ENCODE measurements at regions not wholly inside any gene's neighbourhood (a gene's known extent, or its start where the extent isn't known, plus 50 kb on each side); places are given as distances from the start of the nearest gene placed in this dataset.

DNA sequence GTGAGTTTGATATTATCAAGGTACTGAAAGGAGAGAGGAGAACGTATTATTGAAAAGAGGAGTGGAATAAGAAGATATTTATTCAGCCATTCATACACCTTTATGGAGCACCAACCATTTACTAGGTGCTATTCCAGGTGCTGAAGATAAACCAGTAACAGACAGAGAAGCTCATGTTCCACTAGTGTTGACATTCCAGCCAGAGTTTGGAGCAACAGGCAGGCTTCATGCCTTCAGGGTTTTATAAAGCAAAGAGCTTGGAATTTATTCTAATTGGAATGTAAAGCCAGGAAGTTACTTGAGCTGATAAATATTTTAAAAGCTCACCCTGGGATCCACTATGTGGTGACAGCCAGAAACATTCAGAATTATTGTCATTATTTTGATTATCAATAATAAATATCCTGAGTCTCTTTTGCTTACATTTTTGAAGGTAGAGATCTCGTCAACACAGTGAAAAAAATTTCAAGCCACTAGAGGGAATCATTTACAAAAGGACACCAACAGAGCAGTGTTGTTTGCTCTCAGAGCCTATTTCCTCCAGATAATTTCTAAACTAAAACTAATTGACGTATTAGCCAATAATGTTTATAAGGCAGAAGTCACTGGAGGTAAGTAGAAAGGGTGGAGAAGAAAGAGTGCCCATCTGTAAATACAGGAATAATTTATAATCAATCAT, 172.0 kb downstream of the KCNA4 start:
- H3K4me2 ChIP-seq, result no peak overlapping the region
- H3K36me3 ChIP-seq (replicated peaks in 1 of 2; ENCODE audit: control insufficient read depth in 1 of 2, insufficient read depth in 2 of 2, low read length in 1 of 2), result no peaks in the 10 kb centered on the region
- H3K9me2 ChIP-seq, result no peaks in the 10 kb centered on the region
- H3K79me2 ChIP-seq (ENCODE audit: insufficient read depth), result no peaks in the 10 kb centered on the region
- H3K9ac ChIP-seq, result no peak overlapping the region
- TF ChIP-seq TAF1 (IDR thresholded peaks at IDR 0.05; ENCODE audit: borderline replicate concordance, low read depth, low read length) (no peak), FOXM1 (IDR thresholded peaks at IDR 0.05; ENCODE audit: low read depth) (no peak), GATA2 (CRISPR knock-in tag; IDR thresholded peaks at IDR 0.05) (no peak), RXRA (IDR thresholded peaks at IDR 0.05; ENCODE audit: borderline replicate concordance, low read depth) (no peak), SMC3 (IDR thresholded peaks at IDR 0.05; ENCODE audit: low read depth, low read length) (no peak), ELF1 (IDR thresholded peaks at IDR 0.05) (no peak), EP300 (IDR thresholded peaks at IDR 0.05; ENCODE audit: borderline replicate concordance in 1 of 2, low read depth in 1 of 2, low read length in 1 of 2) (no peak), POLR2AphosphoS5 (IDR thresholded peaks at IDR 0.05; ENCODE audit: low read depth, low read length) (no peak)
- TF ChIP-seq, protein P1, sequence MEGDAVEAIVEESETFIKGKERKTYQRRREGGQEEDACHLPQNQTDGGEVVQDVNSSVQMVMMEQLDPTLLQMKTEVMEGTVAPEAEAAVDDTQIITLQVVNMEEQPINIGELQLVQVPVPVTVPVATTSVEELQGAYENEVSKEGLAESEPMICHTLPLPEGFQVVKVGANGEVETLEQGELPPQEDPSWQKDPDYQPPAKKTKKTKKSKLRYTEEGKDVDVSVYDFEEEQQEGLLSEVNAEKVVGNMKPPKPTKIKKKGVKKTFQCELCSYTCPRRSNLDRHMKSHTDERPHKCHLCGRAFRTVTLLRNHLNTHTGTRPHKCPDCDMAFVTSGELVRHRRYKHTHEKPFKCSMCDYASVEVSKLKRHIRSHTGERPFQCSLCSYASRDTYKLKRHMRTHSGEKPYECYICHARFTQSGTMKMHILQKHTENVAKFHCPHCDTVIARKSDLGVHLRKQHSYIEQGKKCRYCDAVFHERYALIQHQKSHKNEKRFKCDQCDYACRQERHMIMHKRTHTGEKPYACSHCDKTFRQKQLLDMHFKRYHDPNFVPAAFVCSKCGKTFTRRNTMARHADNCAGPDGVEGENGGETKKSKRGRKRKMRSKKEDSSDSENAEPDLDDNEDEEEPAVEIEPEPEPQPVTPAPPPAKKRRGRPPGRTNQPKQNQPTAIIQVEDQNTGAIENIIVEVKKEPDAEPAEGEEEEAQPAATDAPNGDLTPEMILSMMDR (IDR thresholded peaks at IDR 0.05), result no peak
- H4K20me1 ChIP-seq (ENCODE audit: insufficient read depth), result no peaks in the 10 kb centered on the region
- POLR2A ChIA-PET, result no interaction called here
- CTCF ChIA-PET, result no interaction called here
- no peak overlapping the region for H3K27ac ChIP-seq (ENCODE audit: low read depth in 2 of 2, low read length in 1 of 2)
- H3K4me3 ChIP-seq (ENCODE audit: low read depth in 2 of 2, low read length in 1 of 2), result no peak overlapping the region
- under 1% methylated on average over 3 of the region's 3 CpGs for WGBS (ENCODE audit: low lambda C conversion rate)
- H3K9me3 ChIP-seq, result no peaks in the 10 kb centered on the region
- DNase-seq, result no peak
- H2AFZ ChIP-seq (ENCODE audit: low read depth), result no peak overlapping the region
- H3K27me3 ChIP-seq (ENCODE audit: insufficient read depth), result no peaks in the 10 kb centered on the region
- no peaks in the 10 kb centered on the region for H3K4me1 ChIP-seq (ENCODE audit: control insufficient read depth in 1 of 2, insufficient read depth in 2 of 2, low read depth in 1 of 2, low read length in 1 of 2)
- H3F3A ChIP-seq (replicated peaks; ENCODE audit: insufficient read depth), result no peaks in the 10 kb centered on the region

DNA sequence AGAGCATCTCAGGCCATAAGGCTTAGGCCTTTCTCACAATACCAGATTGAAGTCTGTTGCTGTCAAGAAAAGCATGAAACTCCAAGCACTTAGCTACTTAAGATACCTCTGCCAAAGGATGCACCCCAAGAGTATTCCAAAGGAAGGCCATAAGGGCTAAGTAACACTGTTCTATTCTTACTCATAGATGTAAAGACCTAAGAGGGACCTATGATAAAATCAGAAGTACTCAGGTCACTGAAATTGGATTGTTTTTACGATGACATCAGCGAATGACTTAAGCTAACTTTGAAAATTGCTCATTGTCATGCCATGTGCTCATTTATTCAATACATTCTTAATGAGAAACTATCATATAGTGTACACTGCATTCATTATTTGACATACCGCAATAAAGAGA, 172.8 kb downstream of the KCNA4 start:
- Histone ChIP-seq H3K27me3 (ENCODE audit: insufficient read depth) (no peaks in the 10 kb centered on the region), H4K20me1 (ENCODE audit: insufficient read depth) (no peaks in the 10 kb centered on the region), H2AFZ (ENCODE audit: low read depth) (no peak overlapping the region), H3K4me1 (ENCODE audit: control insufficient read depth in 1 of 2, insufficient read depth in 2 of 2, low read depth in 1 of 2, low read length in 1 of 2) (no peaks in the 10 kb centered on the region), H3K9me3 (no peaks in the 10 kb centered on the region), H3K9ac (no peak overlapping the region), H3K36me3 (replicated peaks in 1 of 2; ENCODE audit: control insufficient read depth in 1 of 2, insufficient read depth in 2 of 2, low read length in 1 of 2) (no peaks in the 10 kb centered on the region), H3K4me2 (no peak overlapping the region), H3K27ac (ENCODE audit: low read depth in 2 of 2, low read length in 1 of 2) (no peak overlapping the region), H3K9me2 (no peaks in the 10 kb centered on the region), H3K4me3 (ENCODE audit: low read depth in 2 of 2, low read length in 1 of 2) (no peak overlapping the region), H3F3A (replicated peaks; ENCODE audit: insufficient read depth) (no peaks in the 10 kb centered on the region), H3K79me2 (ENCODE audit: insufficient read depth) (no peaks in the 10 kb centered on the region)
- TF ChIP-seq, protein P2, sequence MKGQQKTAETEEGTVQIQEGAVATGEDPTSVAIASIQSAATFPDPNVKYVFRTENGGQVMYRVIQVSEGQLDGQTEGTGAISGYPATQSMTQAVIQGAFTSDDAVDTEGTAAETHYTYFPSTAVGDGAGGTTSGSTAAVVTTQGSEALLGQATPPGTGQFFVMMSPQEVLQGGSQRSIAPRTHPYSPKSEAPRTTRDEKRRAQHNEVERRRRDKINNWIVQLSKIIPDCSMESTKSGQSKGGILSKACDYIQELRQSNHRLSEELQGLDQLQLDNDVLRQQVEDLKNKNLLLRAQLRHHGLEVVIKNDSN (IDR thresholded peaks at IDR 0.05; ENCODE audit: borderline replicate concordance, low read depth), result no peak
- no peak for TF ChIP-seq GATA2 (CRISPR knock-in tag; IDR thresholded peaks at IDR 0.05)
- TF ChIP-seq FOXJ3 (CRISPR knock-in tag; IDR thresholded peaks at IDR 0.05), result no peak
- TF ChIP-seq RFX5 (IDR thresholded peaks at IDR 0.05; ENCODE audit: low read length), result no peak
- TF ChIP-seq, protein P3, sequence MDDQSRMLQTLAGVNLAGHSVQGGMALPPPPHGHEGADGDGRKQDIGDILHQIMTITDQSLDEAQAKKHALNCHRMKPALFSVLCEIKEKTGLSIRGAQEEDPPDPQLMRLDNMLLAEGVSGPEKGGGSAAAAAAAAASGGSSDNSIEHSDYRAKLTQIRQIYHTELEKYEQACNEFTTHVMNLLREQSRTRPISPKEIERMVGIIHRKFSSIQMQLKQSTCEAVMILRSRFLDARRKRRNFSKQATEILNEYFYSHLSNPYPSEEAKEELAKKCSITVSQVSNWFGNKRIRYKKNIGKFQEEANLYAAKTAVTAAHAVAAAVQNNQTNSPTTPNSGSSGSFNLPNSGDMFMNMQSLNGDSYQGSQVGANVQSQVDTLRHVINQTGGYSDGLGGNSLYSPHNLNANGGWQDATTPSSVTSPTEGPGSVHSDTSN (IDR thresholded peaks at IDR 0.05), result no peak
- no peak for TF ChIP-seq NRF1 (IDR thresholded peaks at IDR 0.05; ENCODE audit: low read depth, low read length)
- no peak for TF ChIP-seq EP300 (IDR thresholded peaks at IDR 0.05; ENCODE audit: borderline replicate concordance in 1 of 2, low read depth in 1 of 2, low read length in 1 of 2)
- TF ChIP-seq, protein P1 (IDR thresholded peaks at IDR 0.05), result no peak
- no peak for TF ChIP-seq NFIC (IDR thresholded peaks at IDR 0.05; ENCODE audit: borderline replicate concordance)
- TF ChIP-seq POLR2AphosphoS5 (IDR thresholded peaks at IDR 0.05; ENCODE audit: low read depth, low read length), result no peak
- TF ChIP-seq MEF2A (IDR thresholded peaks at IDR 0.05; ENCODE audit: borderline replicate concordance, low read depth), result no peak
- TF ChIP-seq GABPA (IDR thresholded peaks at IDR 0.05; ENCODE audit: low read depth), result no peak
- no peak for TF ChIP-seq FOSL2 (IDR thresholded peaks at IDR 0.05; ENCODE audit: borderline replicate concordance, low read depth)
- DNase-seq, result no peak
- ChIA-PET POLR2A (no interaction called here), CTCF (no interaction called here)
- WGBS (ENCODE audit: low lambda C conversion rate), result 18% methylated on average over 3 of the region's 3 CpGs
